ENCODE measurements at regions not wholly inside any gene's neighbourhood (a gene's known extent, or its start where the extent isn't known, plus 50 kb on each side); places are given as distances from the start of the nearest gene placed in this dataset.
"Not testable (repeated sequence)": the region's sequence is repeated elsewhere in the genome, so short reads cannot be mapped to it uniquely, and the experiment has no call there.

- H3K36me3 ChIP-seq (ENCODE audit: insufficient read depth, low read length); H3K27me3 ChIP-seq (ENCODE audit: insufficient read depth, low read length); H3K4me3 ChIP-seq (ENCODE audit: low read depth, low read length); H2AFZ ChIP-seq (ENCODE audit: low read length, unreplicated experiment); H3K4me1 ChIP-seq (ENCODE audit: control insufficient read depth, insufficient read depth, low read length, unreplicated experiment); H3K79me2 ChIP-seq (ENCODE audit: control insufficient read depth, insufficient read depth, low read length, unreplicated experiment); H3K27ac ChIP-seq (ENCODE audit: low read depth, low read length): not testable (repeated sequence)
Observed at GRCh38 chr10:109809954-109810353, 113.4 kb downstream of the XPNPEP1 start.

- H3K79me2 ChIP-seq (ENCODE audit: control insufficient read depth, insufficient read depth, low read length, unreplicated experiment); H3K4me1 ChIP-seq (ENCODE audit: control insufficient read depth, insufficient read depth, low read length, unreplicated experiment); H3K27ac ChIP-seq (ENCODE audit: low read depth, low read length); H3K4me3 ChIP-seq (ENCODE audit: low read depth, low read length); H3K36me3 ChIP-seq (ENCODE audit: insufficient read depth, low read length); H3K27me3 ChIP-seq (ENCODE audit: insufficient read depth, low read length); H2AFZ ChIP-seq (ENCODE audit: low read length, unreplicated experiment): not testable (repeated sequence)
Observed at GRCh38 chr10:109801191-109801590, 122.1 kb downstream of the XPNPEP1 start.

- Histone ChIP-seq H3K4me3 (ENCODE audit: low read depth, low read length) (no peak overlapping the region), H2AFZ (ENCODE audit: low read length, unreplicated experiment) (no peak overlapping the region), H3K4me1 (ENCODE audit: control insufficient read depth, insufficient read depth, low read length, unreplicated experiment) (no peaks in the 10 kb centered on the region), H3K27ac (ENCODE audit: low read depth, low read length) (no peak overlapping the region), H3K27me3 (ENCODE audit: insufficient read depth, low read length) (peaks cover 18% of the 10 kb centered on the region), H3K79me2 (ENCODE audit: control insufficient read depth, insufficient read depth, low read length, unreplicated experiment) (no peaks in the 10 kb centered on the region), H3K36me3 (ENCODE audit: insufficient read depth, low read length) (no peaks in the 10 kb centered on the region)
Observed at GRCh38 chr10:109790647-109791046, 132.7 kb downstream of the XPNPEP1 start.

DNA sequence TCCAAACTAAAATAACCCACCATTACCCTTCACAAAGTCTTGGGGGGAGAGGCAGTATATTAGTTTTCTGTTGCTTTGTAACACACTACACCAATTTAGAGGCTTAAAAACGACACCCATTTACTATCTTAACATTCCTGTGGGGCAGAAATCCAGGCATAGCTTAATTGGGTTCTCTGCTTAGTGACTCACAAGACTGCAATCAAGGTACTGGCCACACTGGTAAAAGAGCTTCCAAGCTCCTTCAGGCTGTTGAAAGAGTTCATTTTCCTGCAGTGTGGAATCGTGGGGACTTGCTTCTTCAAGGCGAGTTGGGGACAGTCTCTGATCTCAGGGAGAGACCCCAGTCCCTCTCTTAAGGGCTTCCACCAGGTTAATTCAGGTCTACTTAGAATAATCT lies 139.1 kb downstream of the XPNPEP1 start:
- Histone ChIP-seq H3K4me3 (ENCODE audit: low read depth, low read length) (no peak overlapping the region), H2AFZ (ENCODE audit: low read length, unreplicated experiment) (no peak overlapping the region), H3K27me3 (ENCODE audit: insufficient read depth, low read length) (peaks cover 15% of the 10 kb centered on the region), H3K79me2 (ENCODE audit: control insufficient read depth, insufficient read depth, low read length, unreplicated experiment) (no peaks in the 10 kb centered on the region), H3K36me3 (ENCODE audit: insufficient read depth, low read length) (no peaks in the 10 kb centered on the region), H3K4me1 (ENCODE audit: control insufficient read depth, insufficient read depth, low read length, unreplicated experiment) (no peaks in the 10 kb centered on the region), H3K27ac (ENCODE audit: low read depth, low read length) (no peak overlapping the region)

- no peaks in the 10 kb centered on the region for H3K36me3 ChIP-seq (ENCODE audit: insufficient read depth, low read length)
- H3K27ac ChIP-seq (ENCODE audit: low read depth, low read length): no peak overlapping the region
- no peak overlapping the region for H2AFZ ChIP-seq (ENCODE audit: low read length, unreplicated experiment)
- peaks cover 15% of the 10 kb centered on the region; the same call in 1 of the 2 replicates for H3K27me3 ChIP-seq (ENCODE audit: insufficient read depth, low read length)
- no peak overlapping the region for H3K4me3 ChIP-seq (ENCODE audit: low read depth, low read length)
- no peaks in the 10 kb centered on the region for H3K79me2 ChIP-seq (ENCODE audit: control insufficient read depth, insufficient read depth, low read length, unreplicated experiment)
- no peaks in the 10 kb centered on the region for H3K4me1 ChIP-seq (ENCODE audit: control insufficient read depth, insufficient read depth, low read length, unreplicated experiment)
Observed at GRCh38 chr10:109783286-109783685, 140.0 kb downstream of the XPNPEP1 start.

- Histone ChIP-seq H3K4me3 (ENCODE audit: low read depth, low read length) (no peak overlapping the region), H3K4me1 (ENCODE audit: control insufficient read depth, insufficient read depth, low read length, unreplicated experiment) (no peaks in the 10 kb centered on the region), H3K27ac (ENCODE audit: low read depth, low read length) (no peak overlapping the region), H3K36me3 (ENCODE audit: insufficient read depth, low read length) (no peaks in the 10 kb centered on the region), H2AFZ (ENCODE audit: low read length, unreplicated experiment) (no peak overlapping the region), H3K79me2 (ENCODE audit: control insufficient read depth, insufficient read depth, low read length, unreplicated experiment) (no peaks in the 10 kb centered on the region), H3K27me3 (ENCODE audit: insufficient read depth, low read length) (peaks cover 11% of the 10 kb centered on the region; the same call in 1 of the 2 replicates)
Observed at GRCh38 chr10:109780997-109781396, 142.3 kb downstream of the XPNPEP1 start.

GRCh38 chr10:109778993-109779392 lies 144.3 kb downstream of the XPNPEP1 start:
- Histone ChIP-seq H3K4me3 (ENCODE audit: low read depth, low read length) (no peak overlapping the region), H3K4me1 (ENCODE audit: control insufficient read depth, insufficient read depth, low read length, unreplicated experiment) (no peaks in the 10 kb centered on the region), H3K79me2 (ENCODE audit: control insufficient read depth, insufficient read depth, low read length, unreplicated experiment) (no peaks in the 10 kb centered on the region), H3K27me3 (ENCODE audit: insufficient read depth, low read length) (peaks cover 11% of the 10 kb centered on the region; the same call in 1 of the 2 replicates), H3K36me3 (ENCODE audit: insufficient read depth, low read length) (no peaks in the 10 kb centered on the region), H2AFZ (ENCODE audit: low read length, unreplicated experiment) (no peak overlapping the region), H3K27ac (ENCODE audit: low read depth, low read length) (no peak overlapping the region)

- no peak overlapping the region for H3K4me3 ChIP-seq (ENCODE audit: low read depth, low read length)
- no peaks in the 10 kb centered on the region for H3K36me3 ChIP-seq (ENCODE audit: insufficient read depth, low read length)
- H2AFZ ChIP-seq (ENCODE audit: low read length, unreplicated experiment): no peak overlapping the region
- H3K79me2 ChIP-seq (ENCODE audit: control insufficient read depth, insufficient read depth, low read length, unreplicated experiment): no peaks in the 10 kb centered on the region
- H3K4me1 ChIP-seq (ENCODE audit: control insufficient read depth, insufficient read depth, low read length, unreplicated experiment): no peaks in the 10 kb centered on the region
- no peak overlapping the region for H3K27ac ChIP-seq (ENCODE audit: low read depth, low read length)
- peaks cover 13% of the 10 kb centered on the region; the same call in 1 of the 2 replicates for H3K27me3 ChIP-seq (ENCODE audit: insufficient read depth, low read length)
Observed at GRCh38 chr10:109774121-109774440, 149.2 kb downstream of the XPNPEP1 start.

GRCh38 chr10:109773288-109774120 lies 149.8 kb downstream of the XPNPEP1 start:
- Histone ChIP-seq H3K36me3 (ENCODE audit: insufficient read depth, low read length) (no peaks in the 10 kb centered on the region), H3K4me3 (ENCODE audit: low read depth, low read length) (no peak overlapping the region), H3K27me3 (ENCODE audit: insufficient read depth, low read length) (peaks cover 13% of the 10 kb centered on the region; the same call in 1 of the 2 replicates), H3K79me2 (ENCODE audit: control insufficient read depth, insufficient read depth, low read length, unreplicated experiment) (no peaks in the 10 kb centered on the region), H3K27ac (ENCODE audit: low read depth, low read length) (no peak overlapping the region), H2AFZ (ENCODE audit: low read length, unreplicated experiment) (no peak overlapping the region), H3K4me1 (ENCODE audit: control insufficient read depth, insufficient read depth, low read length, unreplicated experiment) (no peaks in the 10 kb centered on the region)

DNA sequence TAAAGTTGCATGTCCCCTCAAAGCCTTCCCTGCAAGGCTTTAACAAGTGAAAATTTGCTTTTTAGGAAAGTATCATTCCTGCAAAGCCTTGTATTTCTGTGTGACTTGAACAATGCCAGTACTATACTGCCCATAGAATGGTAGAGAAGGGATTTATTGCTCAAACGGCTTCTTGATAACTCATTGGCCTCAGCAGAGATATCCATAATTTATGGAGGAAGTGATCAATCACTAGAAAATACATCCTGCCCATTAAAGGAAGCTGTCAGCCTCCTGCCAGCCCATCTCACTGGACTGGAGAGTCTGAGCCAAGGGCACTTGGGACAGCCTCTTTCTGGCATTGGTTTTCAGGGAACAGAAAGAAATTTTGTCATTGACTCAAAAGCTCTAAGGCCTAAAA lies 152.6 kb downstream of the XPNPEP1 start:
- H3K4me3 ChIP-seq (ENCODE audit: low read depth, low read length): no peak overlapping the region
- H3K27ac ChIP-seq (ENCODE audit: low read depth, low read length): no peak overlapping the region
- no peak overlapping the region for H2AFZ ChIP-seq (ENCODE audit: low read length, unreplicated experiment)
- no peaks in the 10 kb centered on the region for H3K4me1 ChIP-seq (ENCODE audit: control insufficient read depth, insufficient read depth, low read length, unreplicated experiment)
- peaks cover 10% of the 10 kb centered on the region; the same call in 1 of the 2 replicates for H3K27me3 ChIP-seq (ENCODE audit: insufficient read depth, low read length)
- no peaks in the 10 kb centered on the region for H3K36me3 ChIP-seq (ENCODE audit: insufficient read depth, low read length)
- no peaks in the 10 kb centered on the region for H3K79me2 ChIP-seq (ENCODE audit: control insufficient read depth, insufficient read depth, low read length, unreplicated experiment)

DNA sequence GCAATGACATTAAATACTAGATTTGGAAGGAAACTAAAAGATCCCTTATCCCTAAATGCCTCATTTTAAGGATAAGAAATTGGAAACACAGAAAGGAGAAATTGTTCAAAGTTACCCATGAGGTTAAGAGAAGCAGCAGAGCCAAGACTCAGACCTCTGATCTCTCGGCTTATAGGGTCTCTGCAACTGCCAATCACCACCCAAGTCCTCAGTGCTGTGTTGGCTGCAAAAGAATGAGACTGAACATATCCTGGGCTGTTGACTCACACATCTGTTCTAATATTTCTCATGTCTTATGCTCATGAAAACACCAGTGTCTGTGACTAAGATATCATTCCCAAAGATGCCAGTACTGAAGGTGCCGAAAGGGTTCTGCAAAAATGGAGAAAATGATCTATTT lies 153.3 kb downstream of the XPNPEP1 start:
- Histone ChIP-seq H3K4me1 (ENCODE audit: control insufficient read depth, insufficient read depth, low read length, unreplicated experiment) (no peaks in the 10 kb centered on the region), H3K27ac (ENCODE audit: low read depth, low read length) (no peak overlapping the region), H3K4me3 (ENCODE audit: low read depth, low read length) (no peak overlapping the region), H2AFZ (ENCODE audit: low read length, unreplicated experiment) (no peak overlapping the region), H3K36me3 (ENCODE audit: insufficient read depth, low read length) (no peaks in the 10 kb centered on the region), H3K27me3 (ENCODE audit: insufficient read depth, low read length) (peaks cover 10% of the 10 kb centered on the region; the same call in 1 of the 2 replicates), H3K79me2 (ENCODE audit: control insufficient read depth, insufficient read depth, low read length, unreplicated experiment) (no peaks in the 10 kb centered on the region)
